ENCODE measurements at regions not wholly inside any gene's neighbourhood (a gene's known extent, or its start where the extent isn't known, plus 50 kb on each side); places are given as distances from the start of the nearest gene placed in this dataset.
"Not testable (repeated sequence)": the region's sequence is repeated elsewhere in the genome, so short reads cannot be mapped to it uniquely, and the experiment has no call there.

DNA sequence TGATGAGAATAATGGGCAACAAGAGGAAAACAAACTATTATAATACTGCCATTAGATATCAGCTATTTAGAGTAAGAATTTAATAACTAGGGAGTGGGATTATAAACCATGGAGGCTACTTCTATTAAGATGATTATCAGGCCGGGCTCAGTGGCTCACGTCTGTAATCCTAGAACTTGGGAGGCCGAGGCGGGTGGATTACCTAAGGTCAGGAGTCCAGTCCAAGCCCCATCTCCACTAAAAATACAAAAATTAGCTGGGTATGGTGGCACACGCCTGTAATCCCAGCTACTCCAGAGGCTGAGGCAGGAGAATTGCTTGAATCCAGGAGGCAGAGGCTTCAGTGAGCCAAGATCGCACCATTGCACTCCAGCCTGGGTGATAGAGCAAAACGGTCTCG lies 355.6 kb downstream of the PPP1R3A start:
- not testable (repeated sequence) for DNase-seq

- no peak for DNase-seq
These were observed 356.0 kb downstream of the PPP1R3A start for GRCh38 chr7:113562801-113563200.

DNA sequence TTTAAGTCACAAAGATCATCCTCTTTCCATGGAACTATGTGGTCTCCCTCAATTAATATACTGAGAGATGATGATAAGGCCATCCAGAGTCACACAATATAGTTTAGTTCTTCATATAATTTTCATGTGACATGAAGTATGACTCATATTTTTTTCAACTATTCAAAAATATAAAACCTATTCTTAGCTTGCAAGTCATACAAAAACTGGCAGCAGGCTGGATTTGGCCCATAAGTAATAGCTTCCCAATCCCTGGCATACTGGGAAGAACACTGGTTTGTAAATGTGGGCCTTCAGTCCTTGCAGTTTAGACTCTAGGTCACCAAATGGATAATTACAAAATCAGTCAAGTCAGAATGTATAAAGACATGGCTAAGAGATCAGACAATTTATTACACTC lies 356.6 kb downstream of the PPP1R3A start:
- no peak for DNase-seq

- no peak for DNase-seq
These were observed 357.4 kb downstream of the PPP1R3A start for GRCh38 chr7:113561446-113561845.

DNA sequence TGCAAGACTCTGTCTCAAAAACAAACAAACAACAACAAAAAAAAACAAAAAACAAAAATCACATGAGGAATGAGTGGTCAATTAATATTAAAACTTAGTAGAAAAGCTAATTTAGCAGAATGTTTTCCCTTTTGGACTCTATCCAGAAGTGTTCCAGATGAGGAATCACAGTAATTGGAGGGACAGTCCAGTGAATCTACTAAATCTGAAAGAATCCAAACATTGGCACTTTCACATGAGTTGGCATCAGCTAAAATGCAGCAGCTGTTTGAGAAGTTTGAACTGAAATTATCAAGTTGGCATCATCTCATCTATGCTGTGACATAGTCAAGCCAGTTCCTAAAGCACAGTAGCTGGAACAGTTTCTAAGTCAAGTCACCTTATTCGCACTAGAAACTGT lies 367.8 kb downstream of the PPP1R3A start:
- DNase-seq: no peak

- no peak for DNase-seq
These were observed 370.2 kb downstream of the PPP1R3A start for GRCh38 chr7:113548561-113548960.

DNA sequence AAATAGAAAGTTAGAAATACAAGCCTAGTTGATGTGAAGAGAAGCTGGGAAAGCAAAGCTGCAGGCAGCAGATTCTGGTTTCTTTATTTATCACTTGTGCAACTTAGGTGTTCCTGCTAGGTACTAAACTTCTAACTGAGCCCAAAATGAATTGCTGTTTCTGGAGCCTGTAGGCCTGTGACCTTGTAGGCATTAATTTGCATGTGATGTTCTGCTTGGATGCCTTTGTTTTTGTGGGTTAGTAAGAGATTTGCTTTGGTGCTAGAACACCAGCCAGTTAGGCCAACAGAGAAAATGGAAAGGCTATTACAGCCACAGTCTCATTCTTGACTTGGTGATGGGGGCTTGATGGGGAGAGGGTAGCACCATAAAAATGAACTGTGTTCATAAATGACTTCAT lies 370.7 kb downstream of the PPP1R3A start:
- DNase-seq: no peak

DNA sequence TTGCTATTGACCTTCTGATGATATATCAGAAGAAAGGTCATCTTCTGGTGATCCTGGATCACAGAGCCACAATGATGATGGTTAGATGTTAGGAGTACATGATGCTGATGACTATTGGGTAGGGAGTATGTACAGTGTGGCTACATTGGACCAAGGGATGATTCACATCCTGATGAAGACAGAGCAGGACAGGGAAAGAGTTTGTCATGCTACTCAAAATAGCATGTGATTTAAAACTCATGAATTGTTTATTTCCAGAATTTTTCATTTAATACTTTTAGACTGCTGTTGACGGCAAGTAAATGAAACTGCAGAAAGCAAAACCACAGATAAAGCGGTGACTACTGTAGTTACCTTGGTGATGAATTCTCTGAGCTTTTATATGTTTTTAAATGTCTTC lies 397.3 kb downstream of the PPP1R3A start:
- DNase-seq: no peak

DNA sequence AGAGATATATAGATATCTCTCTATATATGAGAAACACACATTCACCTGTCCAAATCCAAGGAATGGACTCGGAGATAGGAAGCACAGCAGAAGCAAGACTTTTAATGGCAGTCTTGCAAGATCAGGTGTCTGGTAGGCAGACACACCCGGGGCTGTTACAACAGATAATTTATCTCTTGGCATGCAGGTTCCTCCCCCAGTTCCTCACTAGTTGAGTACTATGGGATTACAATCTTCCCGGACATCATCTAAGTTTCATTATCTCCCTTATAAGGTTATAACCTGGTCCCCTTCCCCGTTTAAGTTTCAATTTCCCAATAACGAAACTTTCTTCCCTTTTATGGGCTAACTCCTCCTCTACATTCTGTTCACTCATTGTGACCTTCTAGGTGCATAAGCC lies 399.3 kb downstream of the PPP1R3A start:
- no peak for DNase-seq

DNA sequence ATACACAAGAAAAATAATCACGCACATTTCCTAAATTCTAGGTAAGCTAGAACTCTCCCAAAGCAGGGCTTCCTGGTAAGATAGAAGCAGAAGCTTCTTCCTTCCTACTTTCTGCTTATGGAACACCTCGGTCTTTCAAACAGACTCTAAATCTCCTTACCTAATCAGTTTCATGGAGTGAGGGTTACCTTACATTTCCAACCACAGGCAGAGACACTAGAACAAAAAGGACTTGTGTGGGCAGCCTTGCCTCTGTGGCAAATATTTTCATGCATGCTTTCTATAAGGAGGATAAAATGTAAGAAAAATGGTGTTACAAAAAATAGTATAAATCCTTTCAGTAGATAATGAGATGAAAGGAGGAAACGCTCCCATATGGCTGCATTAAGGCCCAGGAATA lies 386.3 kb upstream of the SMIM30 start:
- no peak for DNase-seq

- DNase-seq: no peak
These were observed 385.8 kb upstream of the SMIM30 start for GRCh38 chr7:113504142-113504541.

- DNase-seq: not testable (repeated sequence)
These were observed 378.2 kb upstream of the SMIM30 start for GRCh38 chr7:113496586-113496985.

DNA sequence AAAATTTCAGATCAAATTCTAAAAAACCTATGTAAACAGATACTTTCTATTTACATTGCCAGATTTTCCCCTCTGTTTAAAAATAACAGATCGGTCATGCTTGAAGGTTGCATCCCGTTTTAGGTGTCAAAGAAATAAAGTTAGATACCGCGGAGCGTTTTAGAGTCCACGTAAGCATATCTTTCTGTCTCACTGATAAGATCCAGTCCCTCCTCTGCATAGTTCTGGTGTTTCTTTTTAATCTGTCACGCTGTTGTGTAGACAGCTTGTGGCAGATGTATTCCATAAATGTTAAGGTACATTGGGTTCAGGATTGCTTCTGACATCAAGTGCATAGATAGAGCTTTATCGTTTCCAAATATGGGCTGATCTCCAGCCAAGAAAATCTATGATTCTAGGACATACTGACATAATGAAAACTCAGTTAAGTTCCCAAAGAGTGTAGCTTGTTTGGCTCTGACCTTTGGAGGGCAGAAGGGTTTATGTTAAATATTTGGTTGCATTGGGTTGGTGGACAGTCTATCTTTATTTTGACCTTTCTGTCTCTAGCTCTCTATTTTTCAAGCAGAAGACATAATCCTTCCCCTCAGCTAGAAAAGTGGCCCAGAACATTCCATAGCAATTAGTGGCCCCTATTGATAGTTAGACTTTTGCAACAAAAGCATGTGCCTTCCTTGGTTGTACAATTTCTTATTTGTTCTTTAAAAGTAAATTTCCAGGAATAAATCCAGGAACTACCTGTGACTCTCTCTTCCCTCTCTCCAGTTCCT lies 376.6 kb upstream of the SMIM30 start:
- DNase-seq: not testable (repeated sequence)

DNA sequence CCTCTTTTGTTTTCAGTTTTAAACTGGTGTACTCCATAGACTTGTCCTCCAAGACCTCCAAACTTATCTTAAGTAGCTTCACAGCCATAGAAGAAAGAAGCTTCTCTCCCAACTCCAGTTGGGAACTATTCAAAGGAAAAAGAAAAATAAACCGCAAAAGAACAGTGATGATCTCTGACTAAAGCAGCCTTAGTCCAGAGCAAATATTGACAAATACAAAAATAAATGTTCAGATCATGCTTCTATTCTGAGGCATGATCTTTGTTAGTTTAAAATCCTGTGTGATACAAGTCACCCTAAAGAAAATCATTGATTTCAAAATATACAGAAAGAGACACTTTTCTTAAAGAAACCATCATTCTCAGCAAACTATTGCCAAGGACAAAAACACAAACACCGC lies 373.0 kb upstream of the SMIM30 start:
- no peak for DNase-seq

GRCh38 chr7:113487925-113488731 lies 369.8 kb upstream of the SMIM30 start:
- DNase-seq: no peak

- DNase-seq: no peak
These were observed 368.2 kb upstream of the SMIM30 start for GRCh38 chr7:113486548-113486947.

- DNase-seq: no peak
These were observed 365.3 kb upstream of the SMIM30 start for GRCh38 chr7:113483657-113484056.

DNA sequence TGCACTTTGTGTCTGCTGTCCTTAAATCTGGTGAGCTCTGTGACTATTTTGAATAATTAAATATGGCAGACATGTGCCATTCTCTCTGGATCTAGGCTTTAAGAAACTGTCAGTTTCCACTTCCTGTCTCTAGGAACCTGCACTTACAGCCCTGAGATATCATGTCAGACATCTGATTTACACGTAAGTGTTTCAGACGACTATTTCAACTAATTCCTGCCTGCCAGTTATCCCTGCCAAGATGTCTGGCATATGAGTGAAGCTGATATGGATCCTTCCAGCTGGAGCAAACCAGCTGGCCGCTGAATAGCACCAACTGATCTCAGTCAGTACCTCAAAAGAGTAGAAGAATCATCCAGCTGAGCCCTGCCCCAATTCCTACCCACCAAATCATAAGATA lies 362.2 kb upstream of the SMIM30 start:
- DNase-seq: no peak

GRCh38 chr7:113464096-113464855 lies 345.9 kb upstream of the SMIM30 start:
- DNase-seq: no peak

GRCh38 chr7:113460067-113460466 lies 341.7 kb upstream of the SMIM30 start:
- DNase-seq: no peak

GRCh38 chr7:113456533-113456932 lies 338.2 kb upstream of the SMIM30 start:
- no peak for DNase-seq

- no peak for DNase-seq
These were observed 336.3 kb upstream of the SMIM30 start for GRCh38 chr7:113454597-113455169.

GRCh38 chr7:113452245-113452644 lies 333.9 kb upstream of the SMIM30 start:
- no peak for DNase-seq
